ENCODE measurements at regions not wholly inside any gene's neighbourhood (a gene's known extent, or its start where the extent isn't known, plus 50 kb on each side); places are given as distances from the start of the nearest gene placed in this dataset.
"Not testable (repeated sequence)": the region's sequence is repeated elsewhere in the genome, so short reads cannot be mapped to it uniquely, and the experiment has no call there.

DNA sequence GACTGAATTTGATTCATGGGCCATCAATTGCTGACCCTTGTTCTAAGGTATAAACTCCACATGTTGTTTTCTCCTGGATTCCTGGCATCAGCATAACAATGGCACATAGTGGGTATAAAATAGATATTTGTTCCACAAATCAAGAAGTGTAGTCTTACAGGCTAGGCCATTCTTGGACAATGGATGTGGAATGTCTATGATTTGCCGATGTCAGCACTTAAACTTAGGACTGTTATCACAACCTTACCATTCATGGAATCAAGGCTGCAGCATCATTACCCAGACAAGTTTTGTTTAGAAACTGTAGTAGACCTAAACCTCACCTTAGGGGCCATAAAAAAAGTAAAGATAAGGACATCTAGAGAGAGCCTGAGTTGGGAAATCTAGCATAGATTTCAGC, 680.0 kb downstream of the BRINP1 start:
- H3K27me3 ChIP-seq (replicated peaks in 1 of 2; ENCODE audit: control insufficient read depth in 2 of 2, extremely low read depth in 1 of 2, insufficient read depth in 2 of 2, low read length in 1 of 2), result no peaks in the 10 kb centered on the region
- Mint-ChIP-seq H3K4me3 (no peak overlapping the region), H3K36me3 (no peaks in the 10 kb centered on the region), H3K27ac (no peak overlapping the region), H3K27me3 (no peaks in the 10 kb centered on the region), H3K4me1 (no peaks in the 10 kb centered on the region), H3K9me3 (peaks cover 3 to 17% (median 7%) of the 10 kb centered on the region in 3 donors)
- H3K4me3 ChIP-seq (ENCODE audit: control insufficient read depth in 1 of 2, extremely low read depth in 1 of 2, low read length in 1 of 2), result no peak overlapping the region
- no peaks in the 10 kb centered on the region for H3K4me1 ChIP-seq (ENCODE audit: control insufficient read depth in 1 of 2, extremely low read depth in 1 of 2, insufficient read depth in 2 of 2, low read length in 2 of 2)
- ATAC-seq (replicated peaks in 1 of 4) (no peak), DNase-seq (no peak)
- no peak overlapping the region for H3K27ac ChIP-seq (ENCODE audit: low read length)
- no peaks in the 10 kb centered on the region for H3K9me3 ChIP-seq
- ChIA-PET POLR2A (no interaction called here), CTCF (no interaction called here)
- no peaks in the 10 kb centered on the region for H3K36me3 ChIP-seq (ENCODE audit: control insufficient read depth in 2 of 2, extremely low read depth in 1 of 2, insufficient read depth in 1 of 2, low read length in 1 of 2)
- no CpG with 5 or more reads among the region's 1 CpG for WGBS (ENCODE audit: insufficient coverage)

GRCh38 chr9:118692613-118693012, 676.6 kb downstream of the BRINP1 start:
- Histone ChIP-seq H3K27ac (ENCODE audit: low read length) (no peak overlapping the region), H3K4me1 (ENCODE audit: control insufficient read depth in 1 of 2, extremely low read depth in 1 of 2, insufficient read depth in 2 of 2, low read length in 2 of 2) (no peaks in the 10 kb centered on the region), H3K36me3 (ENCODE audit: control insufficient read depth in 2 of 2, extremely low read depth in 1 of 2, insufficient read depth in 1 of 2, low read length in 1 of 2) (no peaks in the 10 kb centered on the region), H3K27me3 (replicated peaks in 1 of 2; ENCODE audit: control insufficient read depth in 2 of 2, extremely low read depth in 1 of 2, insufficient read depth in 2 of 2, low read length in 1 of 2) (no peaks in the 10 kb centered on the region), H3K4me3 (ENCODE audit: control insufficient read depth in 1 of 2, extremely low read depth in 1 of 2, low read length in 1 of 2) (no peak overlapping the region), H3K9me3 (no peaks in the 10 kb centered on the region)
- Mint-ChIP-seq H3K36me3 (no peaks in the 10 kb centered on the region), H3K4me3 (no peak overlapping the region), H3K27me3 (no peaks in the 10 kb centered on the region), H3K27ac (no peak overlapping the region), H3K9me3 (peaks cover 3 to 22% (median 7%) of the 10 kb centered on the region in 3 donors), H3K4me1 (no peaks in the 10 kb centered on the region)
- ATAC-seq (replicated peaks in 1 of 4) (no peak), DNase-seq (no peak)
- WGBS (ENCODE audit: insufficient coverage), result no CpG with 5 or more reads among the region's 3 CpGs
- ChIA-PET POLR2A (no interaction called here), CTCF (no interaction called here)

DNA sequence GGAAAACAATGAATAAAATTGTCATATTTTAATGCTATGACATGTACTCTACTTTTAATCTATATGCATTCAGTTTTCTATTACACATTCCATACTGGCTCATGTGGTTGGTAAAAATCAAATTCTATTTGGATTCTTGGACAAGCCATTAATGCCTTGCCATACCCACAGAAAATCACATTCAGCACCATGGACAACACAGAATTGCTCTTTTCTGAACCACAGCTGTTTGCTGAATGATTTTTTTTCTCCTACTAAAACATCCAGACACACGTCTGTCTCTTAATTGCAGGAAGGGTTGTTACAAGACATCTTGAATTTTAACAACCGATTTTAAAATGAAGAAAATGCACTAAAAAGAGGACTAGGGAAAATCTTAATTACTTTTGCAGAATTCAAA, 675.6 kb downstream of the BRINP1 start:
- CTCF ChIA-PET, result no interaction called here
- no peak for DNase-seq
- Mint-ChIP-seq H3K27me3 (no peaks in the 10 kb centered on the region), H3K4me3 (no peak overlapping the region), H3K4me1 (no peaks in the 10 kb centered on the region), H3K36me3 (no peaks in the 10 kb centered on the region), H3K9me3 (peaks cover 3 to 20% (median 7%) of the 10 kb centered on the region in 3 donors), H3K27ac (no peak overlapping the region)
- POLR2A ChIA-PET, result no interaction called here
- Histone ChIP-seq H3K27me3 (replicated peaks in 1 of 2; ENCODE audit: control insufficient read depth in 2 of 2, extremely low read depth in 1 of 2, insufficient read depth in 2 of 2, low read length in 1 of 2) (no peaks in the 10 kb centered on the region), H3K4me1 (ENCODE audit: control insufficient read depth in 1 of 2, extremely low read depth in 1 of 2, insufficient read depth in 2 of 2, low read length in 2 of 2) (no peaks in the 10 kb centered on the region), H3K4me3 (ENCODE audit: control insufficient read depth in 1 of 2, extremely low read depth in 1 of 2, low read length in 1 of 2) (no peak overlapping the region), H3K36me3 (ENCODE audit: control insufficient read depth in 2 of 2, extremely low read depth in 1 of 2, insufficient read depth in 1 of 2, low read length in 1 of 2) (no peaks in the 10 kb centered on the region), H3K27ac (ENCODE audit: low read length) (no peak overlapping the region), H3K9me3 (no peaks in the 10 kb centered on the region)
- no peak for ATAC-seq (replicated peaks in 1 of 4)
- WGBS (ENCODE audit: insufficient coverage), result no CpG with 5 or more reads among the region's 2 CpGs

DNA sequence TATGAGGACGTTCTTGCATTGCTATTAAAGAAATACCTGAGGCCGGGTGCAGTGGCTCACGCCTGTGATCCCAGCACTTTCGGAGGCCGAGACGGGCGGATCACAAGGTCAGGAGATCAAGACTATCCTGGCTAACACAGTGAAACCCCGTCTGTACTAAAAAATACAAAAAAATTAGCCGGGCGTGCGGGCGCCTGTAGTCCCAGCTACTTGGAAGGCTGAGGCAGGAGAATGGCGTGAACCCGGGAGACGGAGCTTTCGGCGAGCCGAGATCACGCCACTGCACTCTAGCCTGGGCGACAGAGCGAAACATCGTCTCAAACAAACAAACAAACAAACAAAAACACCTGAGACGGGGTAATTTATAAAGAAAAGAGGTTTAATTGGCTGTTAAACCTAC, 674.0 kb downstream of the BRINP1 start:
- H3K36me3 Mint-ChIP-seq; H3K27ac ChIP-seq (ENCODE audit: low read length); H3K4me1 Mint-ChIP-seq; H3K4me3 ChIP-seq (ENCODE audit: control insufficient read depth in 1 of 2, extremely low read depth in 1 of 2, low read length in 1 of 2); H3K27me3 ChIP-seq (replicated peaks in 1 of 2; ENCODE audit: control insufficient read depth in 2 of 2, extremely low read depth in 1 of 2, insufficient read depth in 2 of 2, low read length in 1 of 2); H3K4me3 Mint-ChIP-seq; POLR2A ChIA-PET; CTCF ChIA-PET; H3K9me3 ChIP-seq; H3K27ac Mint-ChIP-seq; H3K27me3 Mint-ChIP-seq; H3K4me1 ChIP-seq (ENCODE audit: control insufficient read depth in 1 of 2, extremely low read depth in 1 of 2, insufficient read depth in 2 of 2, low read length in 2 of 2); H3K36me3 ChIP-seq (ENCODE audit: control insufficient read depth in 2 of 2, extremely low read depth in 1 of 2, insufficient read depth in 1 of 2, low read length in 1 of 2); ATAC-seq (replicated peaks in 1 of 4); DNase-seq: not testable (repeated sequence)
- H3K9me3 Mint-ChIP-seq, result peaks cover 2 to 16% (median 7%) of the 10 kb centered on the region in 3 donors
- 90% methylated on average over 8 of the region's 23 CpGs for WGBS (ENCODE audit: insufficient coverage)

DNA sequence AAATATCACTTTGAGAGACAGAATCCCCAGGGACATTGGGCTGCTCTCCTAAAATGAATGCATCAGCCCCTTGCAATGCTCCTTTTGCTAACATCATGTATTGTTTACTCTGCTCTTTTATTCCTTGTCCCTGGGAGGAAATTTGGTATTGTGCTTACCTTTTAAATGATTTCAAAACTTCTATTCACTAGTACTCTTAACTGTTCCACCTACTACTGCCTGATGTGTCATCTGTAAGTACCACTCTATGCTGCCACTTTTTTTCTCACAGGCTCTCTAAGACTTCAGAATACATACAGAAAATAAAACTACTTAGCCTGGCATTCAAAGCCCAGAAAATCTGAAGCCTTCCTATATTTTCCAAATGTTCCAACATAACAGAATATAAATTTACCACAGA, 667.2 kb downstream of the BRINP1 start:
- no peaks in the 10 kb centered on the region for H3K36me3 ChIP-seq (ENCODE audit: control insufficient read depth in 2 of 2, extremely low read depth in 1 of 2, insufficient read depth in 1 of 2, low read length in 1 of 2)
- peaks cover 11 to 22% (median 22%) of the 10 kb centered on the region in 3 donors for H3K9me3 Mint-ChIP-seq
- no peak for ATAC-seq (replicated peaks in 1 of 4)

DNA sequence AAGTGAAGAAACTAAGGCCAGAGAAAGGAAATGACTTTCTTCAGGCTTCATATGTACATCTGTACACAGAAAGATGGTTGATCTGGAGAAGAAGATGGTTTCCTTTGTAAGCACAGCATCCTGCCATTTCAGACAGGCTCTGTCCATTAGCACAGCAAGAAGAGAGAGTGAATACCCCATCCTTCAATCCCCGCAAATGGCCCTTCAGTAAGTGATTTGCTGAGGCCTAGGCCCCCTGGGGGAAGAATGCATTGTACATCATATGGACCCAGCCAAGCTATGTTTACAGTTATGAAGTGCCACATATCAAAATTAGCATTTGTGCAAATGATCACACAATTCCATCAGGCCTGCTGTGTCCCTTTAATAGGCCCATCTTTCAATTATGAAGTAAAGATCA, 657.4 kb downstream of the BRINP1 start:
- WGBS (ENCODE audit: insufficient coverage), result no CpG with 5 or more reads among the region's 1 CpG
- Mint-ChIP-seq H3K4me1 (no peaks in the 10 kb centered on the region), H3K27me3 (no peaks in the 10 kb centered on the region), H3K27ac (no peak overlapping the region), H3K9me3 (peaks cover 0 to 13% (median 3%) of the 10 kb centered on the region in 3 donors), H3K36me3 (no peaks in the 10 kb centered on the region), H3K4me3 (no peak overlapping the region)
- Histone ChIP-seq H3K4me1 (ENCODE audit: control insufficient read depth in 1 of 2, extremely low read depth in 1 of 2, insufficient read depth in 2 of 2, low read length in 2 of 2) (no peaks in the 10 kb centered on the region), H3K9me3 (no peaks in the 10 kb centered on the region), H3K36me3 (ENCODE audit: control insufficient read depth in 2 of 2, extremely low read depth in 1 of 2, insufficient read depth in 1 of 2, low read length in 1 of 2) (no peaks in the 10 kb centered on the region), H3K27ac (ENCODE audit: low read length) (no peak overlapping the region), H3K4me3 (ENCODE audit: control insufficient read depth in 1 of 2, extremely low read depth in 1 of 2, low read length in 1 of 2) (no peak overlapping the region), H3K27me3 (replicated peaks in 1 of 2; ENCODE audit: control insufficient read depth in 2 of 2, extremely low read depth in 1 of 2, insufficient read depth in 2 of 2, low read length in 1 of 2) (no peaks in the 10 kb centered on the region)
- DNase-seq (no peak), ATAC-seq (replicated peaks in 1 of 4) (no peak)
- ChIA-PET POLR2A (no interaction called here), CTCF (no interaction called here)

More for the DNA sequence above, 667.2 kb downstream of the BRINP1 start:
- H3K36me3 Mint-ChIP-seq, result no peaks in the 10 kb centered on the region
- H3K27ac Mint-ChIP-seq, result no peak overlapping the region
- no peak for DNase-seq
- no peaks in the 10 kb centered on the region for H3K4me1 ChIP-seq (ENCODE audit: control insufficient read depth in 1 of 2, extremely low read depth in 1 of 2, insufficient read depth in 2 of 2, low read length in 2 of 2)
- no peak overlapping the region for H3K27ac ChIP-seq (ENCODE audit: low read length)
- H3K27me3 ChIP-seq (replicated peaks in 1 of 2; ENCODE audit: control insufficient read depth in 2 of 2, extremely low read depth in 1 of 2, insufficient read depth in 2 of 2, low read length in 1 of 2), result no peaks in the 10 kb centered on the region
- ChIA-PET CTCF (no interaction called here), POLR2A (no interaction called here)
- H3K4me1 Mint-ChIP-seq, result no peaks in the 10 kb centered on the region
- H3K4me3 Mint-ChIP-seq, result no peak overlapping the region
- H3K9me3 ChIP-seq, result no peaks in the 10 kb centered on the region
- no peaks in the 10 kb centered on the region for H3K27me3 Mint-ChIP-seq
- H3K4me3 ChIP-seq (ENCODE audit: control insufficient read depth in 1 of 2, extremely low read depth in 1 of 2, low read length in 1 of 2), result no peak overlapping the region

DNA sequence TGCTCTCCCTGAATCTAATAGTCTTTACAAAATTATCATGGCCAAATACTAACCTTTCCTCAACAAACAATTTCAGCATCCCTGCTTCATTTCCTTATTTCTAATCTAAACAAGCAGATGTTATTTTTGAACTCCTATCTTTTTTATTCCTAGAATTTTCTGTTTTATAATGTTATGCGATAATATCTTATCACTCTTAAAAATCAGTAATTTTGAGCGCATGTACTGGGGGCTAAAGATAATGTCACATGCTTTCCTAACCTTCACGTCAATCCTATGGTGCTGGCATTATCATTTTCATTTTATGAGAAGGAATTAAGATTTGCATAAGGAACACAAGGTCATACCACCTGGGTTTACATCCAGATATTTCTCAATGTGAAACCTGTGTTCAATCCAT, 648.0 kb downstream of the BRINP1 start:
- Histone ChIP-seq H3K4me3 (ENCODE audit: control insufficient read depth in 1 of 2, extremely low read depth in 1 of 2, low read length in 1 of 2) (no peak overlapping the region), H3K27me3 (replicated peaks in 1 of 2; ENCODE audit: control insufficient read depth in 2 of 2, extremely low read depth in 1 of 2, insufficient read depth in 2 of 2, low read length in 1 of 2) (no peaks in the 10 kb centered on the region), H3K27ac (ENCODE audit: low read length) (no peak overlapping the region), H3K36me3 (ENCODE audit: control insufficient read depth in 2 of 2, extremely low read depth in 1 of 2, insufficient read depth in 1 of 2, low read length in 1 of 2) (no peaks in the 10 kb centered on the region), H3K4me1 (ENCODE audit: control insufficient read depth in 1 of 2, extremely low read depth in 1 of 2, insufficient read depth in 2 of 2, low read length in 2 of 2) (no peaks in the 10 kb centered on the region), H3K9me3 (no peaks in the 10 kb centered on the region)
- CTCF ChIA-PET, result no interaction called here
- H3K4me1 Mint-ChIP-seq, result no peaks in the 10 kb centered on the region
- H3K36me3 Mint-ChIP-seq, result no peaks in the 10 kb centered on the region
- no peak for ATAC-seq (replicated peaks in 1 of 4)
- H3K27me3 Mint-ChIP-seq, result no peaks in the 10 kb centered on the region
- no peak overlapping the region for H3K4me3 Mint-ChIP-seq
- DNase-seq, result no peak
- POLR2A ChIA-PET, result no interaction called here
- H3K9me3 Mint-ChIP-seq, result peaks cover 12 to 16% (median 15%) of the 10 kb centered on the region in 3 donors
- H3K27ac Mint-ChIP-seq, result no peak overlapping the region
- no CpG with 5 or more reads among the region's 3 CpGs for WGBS (ENCODE audit: insufficient coverage)

Measured in T-cell (primary cell).